Natural killer cell (primary cell): ENCODE measurements at regions not wholly inside any gene's neighbourhood (a gene's known extent, or its start where the extent isn't known, plus 50 kb on each side); places are given as distances from the start of the nearest gene placed in this dataset.

ENCODE experiments used
- ATAC-seq, 3 donors: fragments of 150-1000 bp in 2 of 3; fragments of 200-7000 bp in 1 of 3; cut with Tn5 transposase; 1 replicate in 1 of 3; 2 replicates in 2 of 3; pipeline ENCODE4 v1.10.0; 2021; ENCODE audit warnings: mild to moderate bottlenecking in 2 of 3, moderate library complexity in 2 of 3
- DNase-seq, 2 donors: peaks; one replicate each; pipeline versions ENCODE4 v3.0.0 to v3.0.0-alpha.2; 2013 to 2021; ENCODE audit warnings: mixed read lengths in 1 of 2
- H3K27ac ChIP-seq: one replicate; pipeline ENCODE4 v1.5.1; 2013; ENCODE audit warnings: mild to moderate bottlenecking, low read length
- H3K27me3 ChIP-seq: one replicate; pipeline ENCODE4 v1.6.1; 2013; ENCODE audit warnings: low read length; ENCODE audit not compliant: control insufficient read depth, insufficient read depth
- H3K36me3 ChIP-seq: one replicate; pipeline ENCODE4 v1.6.1; 2013; ENCODE audit warnings: low read length; ENCODE audit not compliant: control insufficient read depth, insufficient read depth
- H3K4me1 ChIP-seq: one replicate; pipeline ENCODE4 v1.6.1; 2013; ENCODE audit warnings: low read length; ENCODE audit not compliant: control insufficient read depth, insufficient read depth
- H3K4me3 ChIP-seq: one replicate; pipeline ENCODE4 v1.5.1; 2013; ENCODE audit warnings: low read length
- H3K9me3 ChIP-seq: one replicate; pipeline ENCODE4 v1.6.1; 2013; ENCODE audit warnings: low read length; ENCODE audit not compliant: control insufficient read depth, insufficient read depth
- H3K27ac Mint-ChIP-seq, 2 donors: one replicate each; pipeline ENCODE4 v1.8.0; 2022; ENCODE audit warnings: mild to moderate bottlenecking in 2 of 2, mixed read lengths in 2 of 2, moderate library complexity in 1 of 2
- H3K27me3 Mint-ChIP-seq, 2 donors: one replicate each; pipeline ENCODE4 v1.8.0; 2022; ENCODE audit warnings: low read depth in 2 of 2, mixed read lengths in 2 of 2
- H3K36me3 Mint-ChIP-seq: one replicate; pipeline ENCODE4 v1.8.0; 2022; ENCODE audit warnings: mixed read lengths
- H3K4me1 Mint-ChIP-seq, 2 donors: one replicate each; pipeline ENCODE4 v1.8.0; 2022; ENCODE audit warnings: mixed read lengths in 2 of 2
- H3K4me3 Mint-ChIP-seq: one replicate; pipeline ENCODE4 v1.8.0; 2022; ENCODE audit warnings: mild to moderate bottlenecking, moderate library complexity, mixed read lengths
- H3K9me3 Mint-ChIP-seq, 2 donors: one replicate each; pipeline ENCODE4 v1.8.0; 2022; ENCODE audit warnings: mixed read lengths in 2 of 2
- WGBS: methylation state at CpG from one replicate; pipeline ENCODE4 v1.1.7; 2013; ENCODE audit warnings: missing lambda C conversion rate; ENCODE audit not compliant: insufficient coverage; 5-methylcytosine and 5-hydroxymethylcytosine counted together
- intact Hi-C: fragments of 100-400 bp; cut with micrococcal nuclease; formaldehyde crosslinking; loops from one replicate; pipeline ENCODE4 v1.14.2; 2022
- TF ChIP-seq, protein P1 (sequence below): fragments of 200-600 bp; IDR thresholded peaks from one replicate; pipeline ENCODE4 v1.8.0; 2022; ENCODE audit warnings: antibody characterized with exemption

GRCh38 chr6:120010075-120010474 is 660.5 kb upstream of the MAN1A1 start:
- WGBS, result no CpG with 5 or more reads among the region's 3 CpGs
- intact Hi-C loops, result no loop called here
- no peaks in the 10 kb centered on the region for H3K36me3 Mint-ChIP-seq
- ATAC-seq, result no peak
- Histone ChIP-seq H3K4me1 (no peaks in the 10 kb centered on the region), H3K36me3 (no peaks in the 10 kb centered on the region), H3K4me3 (no peak overlapping the region), H3K27me3 (no peaks in the 10 kb centered on the region), H3K9me3 (no peaks in the 10 kb centered on the region), H3K27ac (no peak overlapping the region)
- H3K4me3 Mint-ChIP-seq, result no peak overlapping the region
- DNase-seq, result no peak
- H3K4me1 Mint-ChIP-seq, result no peaks in the 10 kb centered on the region
- no peak overlapping the region for H3K27ac Mint-ChIP-seq
- peaks cover 4 to 6% of the 10 kb centered on the region in 2 donors for H3K9me3 Mint-ChIP-seq
- TF ChIP-seq, protein P1, sequence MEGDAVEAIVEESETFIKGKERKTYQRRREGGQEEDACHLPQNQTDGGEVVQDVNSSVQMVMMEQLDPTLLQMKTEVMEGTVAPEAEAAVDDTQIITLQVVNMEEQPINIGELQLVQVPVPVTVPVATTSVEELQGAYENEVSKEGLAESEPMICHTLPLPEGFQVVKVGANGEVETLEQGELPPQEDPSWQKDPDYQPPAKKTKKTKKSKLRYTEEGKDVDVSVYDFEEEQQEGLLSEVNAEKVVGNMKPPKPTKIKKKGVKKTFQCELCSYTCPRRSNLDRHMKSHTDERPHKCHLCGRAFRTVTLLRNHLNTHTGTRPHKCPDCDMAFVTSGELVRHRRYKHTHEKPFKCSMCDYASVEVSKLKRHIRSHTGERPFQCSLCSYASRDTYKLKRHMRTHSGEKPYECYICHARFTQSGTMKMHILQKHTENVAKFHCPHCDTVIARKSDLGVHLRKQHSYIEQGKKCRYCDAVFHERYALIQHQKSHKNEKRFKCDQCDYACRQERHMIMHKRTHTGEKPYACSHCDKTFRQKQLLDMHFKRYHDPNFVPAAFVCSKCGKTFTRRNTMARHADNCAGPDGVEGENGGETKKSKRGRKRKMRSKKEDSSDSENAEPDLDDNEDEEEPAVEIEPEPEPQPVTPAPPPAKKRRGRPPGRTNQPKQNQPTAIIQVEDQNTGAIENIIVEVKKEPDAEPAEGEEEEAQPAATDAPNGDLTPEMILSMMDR, result no peak
- no peaks in the 10 kb centered on the region for H3K27me3 Mint-ChIP-seq

DNA sequence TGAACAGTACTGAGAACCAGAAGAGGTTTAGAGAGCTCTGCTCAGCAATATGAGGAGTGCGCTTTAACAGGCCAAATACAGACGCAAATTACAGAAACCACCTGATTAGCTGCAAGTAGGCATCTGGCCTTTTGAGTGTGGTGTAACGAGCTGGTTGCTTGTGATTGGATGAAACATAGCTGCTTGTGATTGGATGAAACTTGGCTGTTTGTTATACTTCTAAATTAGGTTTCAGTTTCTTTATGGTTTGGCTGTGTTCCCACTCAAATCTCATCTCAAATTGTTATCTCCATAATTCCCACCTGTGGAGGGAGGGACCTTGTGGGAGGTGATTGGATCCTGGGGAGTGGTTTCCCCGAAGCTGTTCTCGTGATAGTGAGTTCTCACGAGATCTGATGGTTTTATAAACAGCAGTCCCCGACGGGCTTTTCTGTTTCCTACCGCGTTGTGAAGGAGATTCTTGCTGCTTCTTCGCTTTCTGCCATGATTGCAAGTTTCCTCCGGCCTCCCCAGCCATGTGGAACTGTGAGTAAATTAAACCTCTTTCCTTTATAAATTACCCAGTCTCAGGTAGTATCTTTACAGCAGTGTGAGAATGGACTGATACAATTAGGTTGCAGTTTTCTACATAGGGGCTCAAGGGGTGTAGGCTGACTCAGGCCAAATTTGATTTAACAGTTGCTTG is 655.9 kb upstream of the MAN1A1 start:
- Histone ChIP-seq H3K27me3 (no peaks in the 10 kb centered on the region), H3K4me3 (no peak overlapping the region), H3K36me3 (no peaks in the 10 kb centered on the region), H3K4me1 (no peaks in the 10 kb centered on the region), H3K27ac (no peak overlapping the region), H3K9me3 (no peaks in the 10 kb centered on the region)
- intact Hi-C loops, result no loop called here
- DNase-seq (no peak), ATAC-seq (no peak)
- H3K4me1 Mint-ChIP-seq, result no peaks in the 10 kb centered on the region
- H3K27me3 Mint-ChIP-seq, result no peaks in the 10 kb centered on the region
- TF ChIP-seq, protein P1, result no peak
- H3K4me3 Mint-ChIP-seq, result no peak overlapping the region
- 90% methylated on average over 10 of the region's 12 CpGs for WGBS
- H3K9me3 Mint-ChIP-seq, result peaks cover 6 to 8% of the 10 kb centered on the region in 2 donors
- no peaks in the 10 kb centered on the region for H3K36me3 Mint-ChIP-seq
- no peak overlapping the region for H3K27ac Mint-ChIP-seq

DNA sequence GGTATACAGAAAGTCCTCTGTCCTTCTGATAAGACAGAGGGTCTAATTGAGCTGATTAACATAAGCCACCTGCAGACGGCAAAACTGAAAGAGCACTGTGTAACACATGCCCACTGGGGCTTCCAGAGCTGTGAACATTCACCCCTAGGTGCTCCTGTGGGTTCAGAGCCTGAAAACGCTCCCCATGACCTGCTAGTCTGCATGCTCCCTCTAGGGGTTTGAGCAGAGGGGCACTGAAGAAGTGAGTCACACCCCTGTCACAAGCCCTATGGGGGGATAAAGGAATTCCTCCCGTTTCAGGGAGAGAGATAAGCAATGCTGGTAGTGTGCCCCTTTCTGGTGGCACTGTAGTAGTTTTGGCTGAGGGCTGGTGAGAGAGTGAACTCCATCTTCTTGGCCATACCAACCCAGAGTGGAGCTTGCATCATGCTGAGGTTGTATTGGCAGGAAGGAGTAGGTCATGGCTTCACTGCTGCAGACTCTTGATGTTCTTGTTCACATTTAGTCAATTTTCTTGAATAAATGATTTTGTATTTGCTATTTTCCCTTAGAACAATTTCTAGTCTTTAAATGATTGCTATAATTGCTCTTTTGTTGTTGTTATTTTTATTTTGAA is 637.5 kb upstream of the MAN1A1 start:
- DNase-seq (no peak), ATAC-seq (no peak)
- H3K4me3 Mint-ChIP-seq, result no peak overlapping the region
- Histone ChIP-seq H3K4me3 (no peak overlapping the region), H3K36me3 (no peaks in the 10 kb centered on the region), H3K27me3 (no peaks in the 10 kb centered on the region), H3K4me1 (no peaks in the 10 kb centered on the region), H3K9me3 (no peaks in the 10 kb centered on the region), H3K27ac (no peak overlapping the region)
- TF ChIP-seq, protein P1, result no peak
- WGBS, result 73% methylated on average over 3 of the region's 3 CpGs
- H3K27ac Mint-ChIP-seq, result no peak overlapping the region
- H3K4me1 Mint-ChIP-seq, result no peaks in the 10 kb centered on the region
- no peaks in the 10 kb centered on the region for H3K36me3 Mint-ChIP-seq
- intact Hi-C loops, result no loop called here
- H3K27me3 Mint-ChIP-seq, result no peaks in the 10 kb centered on the region
- peaks cover 3 to 4% of the 10 kb centered on the region in 2 donors for H3K9me3 Mint-ChIP-seq
